Right lobe of liver (tissue), 6 donors: ENCODE measurements at regions not wholly inside any gene's neighbourhood (a gene's known extent, or its start where the extent isn't known, plus 50 kb on each side); places are given as distances from the start of the nearest gene placed in this dataset.
"Not testable (repeated sequence)": the region's sequence is repeated elsewhere in the genome, so short reads cannot be mapped to it uniquely, and the experiment has no call there.

Experiments used
- ATAC-seq, 4 donors: fragments of 200-7000 bp; cut with Tn5 transposase; one replicate each; pipeline ENCODE4 v1.9.1; 2020; ENCODE audit warnings: mild to moderate bottlenecking in 4 of 4, moderate library complexity in 4 of 4
- DNase-seq, 3 donors: peaks; one replicate each; pipeline ENCODE4 v3.0.0-alpha.2; 2020
- H3K27ac ChIP-seq, 3 donors: fragments of 200-600 bp; one replicate each; pipeline ENCODE4 v1.8.0; 2022
- H3K27me3 ChIP-seq, 2 donors: fragments of 200-600 bp; one replicate each; pipeline ENCODE4 v1.8.0; 2022
- H3K36me3 ChIP-seq, 4 donors: fragments of 200-600 bp; sonication (generic) in 1 of 4; one replicate each; pipeline versions ENCODE4 v1.5.1 to v1.8.0; 2017 to 2022; ENCODE audit warnings: control low read depth in 1 of 4
- H3K4me1 ChIP-seq, 4 donors: fragments of 200-600 bp; sonication (generic) in 1 of 4; one replicate each; pipeline versions ENCODE4 v1.5.1 to v1.8.0; 2017 to 2022; ENCODE audit warnings: control low read depth in 1 of 4
- H3K4me3 ChIP-seq, 3 donors: fragments of 200-600 bp; one replicate each; pipeline ENCODE4 v1.8.0; 2022
- H3K9me3 ChIP-seq, 4 donors: fragments of 200-600 bp; sonication (generic) in 1 of 4; one replicate each; pipeline versions ENCODE4 v1.5.1 to v1.8.0; 2017 to 2022; ENCODE audit warnings: control low read depth in 1 of 4
- CTCF ChIP-seq, 4 donors: fragments of 200-600 bp in 3 of 4; fragments of 450-650 bp in 1 of 4; IDR thresholded peaks; one replicate each; pipeline versions ENCODE4 v1.5.1 to v1.8.0; 2016 to 2022; ENCODE audit warnings: antibody characterized with exemption in 4 of 4, mild to moderate bottlenecking in 2 of 4
- POLR2A ChIP-seq: fragments of 450-650 bp; IDR thresholded peaks from one replicate; pipeline ENCODE4 v1.6.1; 2017; ENCODE audit warnings: antibody characterized with exemption, mild to moderate bottlenecking
- WGBS: methylation state at CpG from one replicate; pipeline ENCODE4 v1.1.6; 2018; ENCODE audit warnings: low coverage, low lambda C conversion rate; ENCODE audit not compliant: insufficient coverage; ENCODE audit errors: missing lambda C conversion rate; 5-methylcytosine and 5-hydroxymethylcytosine counted together
- intact Hi-C, 2 donors: fragments of 100-400 bp; cut with DNase I; formaldehyde crosslinking; loops; one replicate each; pipeline versions ENCODE4 v1.11.2 to v1.14.1; 2022
- donor health status: DM: no; HTN: yes; CAD: no.
- donor health status: DM: no; HTN: no; CAD: no.
- donor health status: DM: no; HTN: no; CAD: no.
- donor health status: DM: no; HTN: yes; CAD: no.
- donor health status: DM: no; HTN: yes; CAD: no.

- DNase-seq, result no peak
- no peak overlapping the region for H3K27ac ChIP-seq
- TF ChIP-seq POLR2A (no peak), CTCF (IDR thresholded peaks at IDR 0.05) (no peak)
- H3K4me1 ChIP-seq, result no peaks in the 10 kb centered on the region
- ATAC-seq, result no peak
- no peak overlapping the region for H3K4me3 ChIP-seq
- WGBS, result 45% methylated on average over 2 of the region's 3 CpGs
- no peaks in the 10 kb centered on the region for H3K27me3 ChIP-seq
- no peaks in the 10 kb centered on the region for H3K9me3 ChIP-seq
- no peaks in the 10 kb centered on the region for H3K36me3 ChIP-seq
- intact Hi-C loops, result no loop called here
Measured at GRCh38 chr15:69763831-69764230, 311.2 kb downstream of the RPLP1 start.

- Histone ChIP-seq H3K9me3 (no peaks in the 10 kb centered on the region), H3K4me3 (no peak overlapping the region), H3K27me3 (no peaks in the 10 kb centered on the region), H3K27ac (no peak overlapping the region), H3K36me3 (no peaks in the 10 kb centered on the region), H3K4me1 (no peaks in the 10 kb centered on the region)
- intact Hi-C loops, result no loop called here
- no peak for DNase-seq
- ATAC-seq, result no peak
- TF ChIP-seq CTCF (IDR thresholded peaks at IDR 0.05) (no peak), POLR2A (no peak)
Measured at GRCh38 chr15:69766156-69766555, 313.5 kb downstream of the RPLP1 start.

GRCh38 chr15:69767191-69767590 lies 314.6 kb downstream of the RPLP1 start:
- Histone ChIP-seq H3K4me3 (no peak overlapping the region), H3K27me3 (no peaks in the 10 kb centered on the region), H3K27ac (no peak overlapping the region), H3K9me3 (no peaks in the 10 kb centered on the region), H3K36me3 (no peaks in the 10 kb centered on the region), H3K4me1 (no peaks in the 10 kb centered on the region)
- TF ChIP-seq POLR2A, result no peak
- TF ChIP-seq CTCF (IDR thresholded peaks at IDR 0.05), result no peak
- ATAC-seq (no peak), DNase-seq (no peak)
- intact Hi-C loops, result no loop called here
- 64% methylated on average over 4 of the region's 4 CpGs for WGBS

GRCh38 chr15:69769336-69769735 lies 316.7 kb downstream of the RPLP1 start:
- ATAC-seq, H3K36me3 ChIP-seq, H3K27me3 ChIP-seq, DNase-seq, H3K9me3 ChIP-seq, H3K4me3 ChIP-seq, H3K27ac ChIP-seq, intact Hi-C loops, H3K4me1 ChIP-seq: not testable (repeated sequence)
- WGBS, result 67% methylated on average over 4 of the region's 6 CpGs

GRCh38 chr15:69774258-69774657 lies 321.6 kb downstream of the RPLP1 start:
- H3K36me3 ChIP-seq, H3K27me3 ChIP-seq, intact Hi-C loops, DNase-seq, H3K4me1 ChIP-seq, H3K4me3 ChIP-seq, ATAC-seq, H3K27ac ChIP-seq, H3K9me3 ChIP-seq: not testable (repeated sequence)
- 88% methylated on average over 3 of the region's 3 CpGs for WGBS

GRCh38 chr15:69774711-69775110 lies 322.1 kb downstream of the RPLP1 start:
- not testable (repeated sequence) for H3K4me3 ChIP-seq

More at GRCh38 chr15:69774711-69775110, 322.1 kb downstream of the RPLP1 start:
- ATAC-seq, DNase-seq, H3K27me3 ChIP-seq, intact Hi-C loops, H3K36me3 ChIP-seq, H3K9me3 ChIP-seq, H3K4me1 ChIP-seq, H3K27ac ChIP-seq: not testable (repeated sequence)
- WGBS, result no CpG with 5 or more reads among the region's 2 CpGs
